ENCODE measurements at regions not wholly inside any gene's neighbourhood (a gene's known extent, or its start where the extent isn't known, plus 50 kb on each side); places are given as distances from the start of the nearest gene placed in this dataset.
A peak's percentile ranks its signal among the peaks of the same experiment; 100 is the strongest.

DNA sequence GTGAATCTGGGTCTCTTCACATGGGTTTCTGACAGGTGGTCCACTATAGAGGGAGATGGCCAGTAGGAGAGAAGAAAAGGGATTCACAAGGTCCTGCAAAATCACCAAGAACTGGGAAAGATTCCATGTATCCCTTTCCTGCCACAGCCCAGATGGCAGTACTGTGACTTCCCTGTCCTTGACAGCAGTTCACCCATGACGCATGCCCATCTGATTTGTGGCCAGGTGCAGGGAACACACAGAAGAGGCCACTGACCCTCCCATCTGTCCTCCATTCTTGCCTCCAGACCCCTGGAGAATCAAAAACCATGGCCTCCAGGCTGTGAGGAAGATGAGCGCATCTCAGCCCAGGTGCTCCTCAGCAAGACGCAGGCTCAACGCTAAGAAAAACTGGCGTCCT is 183.1 kb upstream of the RREB1 start:
- intact Hi-C loops (cut with DNase I) = loop anchor here in 1 of 3 donors (5.0 kb wide), 1 partner anchor 213 kb away; no protein-coding TSS in a partner anchor
- DNase-seq = peak in 2 of 6 donors; percentile 37 to 54

DNA sequence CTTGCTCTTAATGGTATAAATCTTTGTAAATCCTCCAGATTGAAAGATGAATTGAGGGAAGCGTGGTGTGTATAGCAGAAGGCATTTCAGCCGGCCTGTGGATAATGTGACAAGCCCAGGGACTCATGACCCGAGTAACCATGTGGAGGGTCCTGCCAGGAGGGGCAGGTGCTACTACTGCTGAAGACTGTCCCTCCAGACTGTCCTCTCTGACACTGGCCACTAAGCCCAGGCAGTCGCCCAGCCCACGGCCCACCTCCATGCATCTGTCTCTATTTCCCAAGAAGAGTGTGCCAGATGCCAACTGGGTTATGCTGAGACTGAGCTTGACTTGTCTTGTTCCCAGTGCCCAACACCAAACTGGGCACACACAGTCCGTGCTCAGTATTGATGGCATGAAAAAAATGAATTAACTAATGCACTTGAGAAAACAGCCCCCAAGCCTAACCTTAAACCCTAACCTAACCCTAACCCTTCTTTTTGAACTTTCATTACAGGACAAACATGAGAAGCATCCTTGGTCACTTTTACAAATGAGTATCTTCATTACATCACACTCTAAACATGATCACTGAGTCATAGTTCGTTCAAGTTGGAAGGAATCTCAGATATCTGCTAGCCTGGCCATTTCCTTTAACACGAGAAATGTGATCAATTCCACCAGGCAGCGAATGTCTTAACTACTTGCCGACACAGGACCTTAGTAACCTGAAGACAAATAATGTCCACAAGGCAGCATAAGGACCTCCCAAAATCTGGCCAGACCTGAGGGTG is 182.2 kb upstream of the RREB1 start:
- no peak for ATAC-seq
- no peaks in the 10 kb centered on the region for H3K36me3 ChIP-seq
- no peaks in the 10 kb centered on the region for H3K9me3 ChIP-seq
- H3K27me3 ChIP-seq = no peaks in the 10 kb centered on the region
- no peak for FAIRE-seq
- peaks cover 6 to 10% (median 9%) of the 10 kb centered on the region in 3 donors for H3K4me1 ChIP-seq
- no peak overlapping the region for H3K27ac ChIP-seq
- TF ChIP-seq, protein P1, sequence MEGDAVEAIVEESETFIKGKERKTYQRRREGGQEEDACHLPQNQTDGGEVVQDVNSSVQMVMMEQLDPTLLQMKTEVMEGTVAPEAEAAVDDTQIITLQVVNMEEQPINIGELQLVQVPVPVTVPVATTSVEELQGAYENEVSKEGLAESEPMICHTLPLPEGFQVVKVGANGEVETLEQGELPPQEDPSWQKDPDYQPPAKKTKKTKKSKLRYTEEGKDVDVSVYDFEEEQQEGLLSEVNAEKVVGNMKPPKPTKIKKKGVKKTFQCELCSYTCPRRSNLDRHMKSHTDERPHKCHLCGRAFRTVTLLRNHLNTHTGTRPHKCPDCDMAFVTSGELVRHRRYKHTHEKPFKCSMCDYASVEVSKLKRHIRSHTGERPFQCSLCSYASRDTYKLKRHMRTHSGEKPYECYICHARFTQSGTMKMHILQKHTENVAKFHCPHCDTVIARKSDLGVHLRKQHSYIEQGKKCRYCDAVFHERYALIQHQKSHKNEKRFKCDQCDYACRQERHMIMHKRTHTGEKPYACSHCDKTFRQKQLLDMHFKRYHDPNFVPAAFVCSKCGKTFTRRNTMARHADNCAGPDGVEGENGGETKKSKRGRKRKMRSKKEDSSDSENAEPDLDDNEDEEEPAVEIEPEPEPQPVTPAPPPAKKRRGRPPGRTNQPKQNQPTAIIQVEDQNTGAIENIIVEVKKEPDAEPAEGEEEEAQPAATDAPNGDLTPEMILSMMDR (IDR thresholded peaks at IDR 0.05) = no peak
- 90 to 92% methylated on average over 10 of the region's 10 CpGs for WGBS, 2 donors
- no peak for DNase-seq
- intact Hi-C loops (cut with DNase I) = no loop called here
- no peak overlapping the region for H3K4me3 ChIP-seq

More for the DNA sequence above, 183.1 kb upstream of the RREB1 start:
- WGBS, 2 donors = 81 to 86% methylated on average over 5 of the region's 5 CpGs
- H3K9me3 ChIP-seq = no peaks in the 10 kb centered on the region
- H3K4me1 ChIP-seq = peaks cover 6 to 13% (median 13%) of the 10 kb centered on the region in 3 donors
- TF ChIP-seq, protein P1 (IDR thresholded peaks at IDR 0.05) = no peak
- no peak overlapping the region for H3K27ac ChIP-seq
- H3K27me3 ChIP-seq = no peaks in the 10 kb centered on the region
- FAIRE-seq (no peak), ATAC-seq (peak in 1 of 4 donors; percentile 41)
- no peak overlapping the region for H3K4me3 ChIP-seq
- H3K36me3 ChIP-seq = no peaks in the 10 kb centered on the region

DNA sequence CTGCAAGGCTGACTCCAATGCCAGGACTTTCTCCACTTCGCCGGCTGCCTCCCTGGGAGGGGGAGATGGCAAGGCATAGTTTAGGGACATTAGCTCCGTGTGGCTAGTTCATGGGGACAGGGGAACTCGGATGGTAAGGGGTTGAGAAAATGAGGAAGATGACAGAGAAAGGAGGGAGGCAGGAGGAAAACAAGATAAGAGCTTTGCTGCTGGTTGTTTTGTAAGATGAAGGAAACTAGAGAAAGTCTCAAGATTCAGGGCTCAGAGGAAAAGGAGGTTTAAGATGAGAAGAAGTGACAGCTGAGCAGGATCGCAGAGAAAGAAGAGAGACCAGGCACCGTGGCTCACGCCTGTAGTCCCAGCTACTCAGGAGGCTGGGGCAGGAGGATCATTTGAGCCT is 180.9 kb upstream of the RREB1 start:
- H3K27me3 ChIP-seq = no peaks in the 10 kb centered on the region
- no peak for DNase-seq
- WGBS, 2 donors = 83 to 84% methylated on average over 7 of the region's 7 CpGs
- H3K4me3 ChIP-seq = no peak overlapping the region
- intact Hi-C loops (cut with DNase I) = no loop called here
- no peaks in the 10 kb centered on the region for H3K4me1 ChIP-seq
- H3K36me3 ChIP-seq = no peaks in the 10 kb centered on the region
- TF ChIP-seq, protein P1 (IDR thresholded peaks at IDR 0.05) = no peak
- H3K9me3 ChIP-seq = no peaks in the 10 kb centered on the region
- no peak overlapping the region for H3K27ac ChIP-seq
- ATAC-seq = no peak
- no peak for FAIRE-seq

DNA sequence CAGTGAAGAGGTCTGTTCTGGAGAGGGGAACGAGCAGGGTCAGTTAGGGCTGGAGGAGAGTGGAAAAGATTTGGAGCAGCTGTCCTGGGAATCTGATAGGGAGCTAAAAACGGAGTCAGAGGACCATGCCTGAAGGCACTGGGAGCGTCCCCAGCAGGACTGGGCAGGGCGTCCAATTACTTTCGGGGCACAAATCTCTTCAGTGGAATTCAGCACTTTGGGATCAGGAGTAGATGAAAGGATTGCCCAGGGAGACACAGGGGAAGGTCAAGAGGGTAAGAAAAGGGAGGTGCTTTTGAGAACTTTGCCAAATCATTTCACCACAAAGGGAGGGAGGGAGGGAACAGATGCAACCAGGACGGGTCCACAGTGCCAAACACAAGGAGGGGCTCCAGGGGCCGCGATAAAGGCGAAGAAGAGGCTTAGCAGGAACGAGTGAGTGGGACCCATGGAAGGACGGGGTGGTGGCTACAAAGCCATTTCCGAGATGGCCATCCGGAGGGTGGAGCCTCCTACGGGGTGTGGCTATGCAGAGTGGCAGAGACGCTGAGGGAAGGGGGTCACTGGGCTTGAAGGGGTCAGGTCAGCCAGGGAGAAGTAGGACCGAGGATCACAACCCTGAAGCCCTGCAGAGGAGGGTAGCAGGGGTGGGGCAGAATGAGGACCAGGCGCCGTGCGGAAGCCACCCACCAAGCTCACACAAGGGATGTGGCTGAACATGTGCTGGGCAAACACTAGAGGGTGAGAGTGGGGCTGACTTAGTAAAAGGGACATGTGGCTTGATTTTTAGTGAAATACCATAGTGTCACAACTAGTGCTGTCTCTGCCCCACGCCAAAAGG is 180.0 kb upstream of the RREB1 start:
- no peak for DNase-seq
- ATAC-seq = peak in 3 of 4 donors; percentile 24 to 48 (median 42)
- FAIRE-seq = no peak
- Histone ChIP-seq H3K27ac (no peak overlapping the region), H3K9me3 (no peaks in the 10 kb centered on the region), H3K36me3 (no peaks in the 10 kb centered on the region), H3K4me3 (no peak overlapping the region), H3K27me3 (no peaks in the 10 kb centered on the region), H3K4me1 (no peaks in the 10 kb centered on the region)
- intact Hi-C loops (cut with DNase I) = no loop called here
- WGBS, 2 donors = 79 to 86% methylated on average over 20 of the region's 20 CpGs
- TF ChIP-seq, protein P1 (IDR thresholded peaks at IDR 0.05) = no peak

All from pancreas (tissue), 10 donors.